ENCODE measurements at regions not wholly inside any gene's neighbourhood (a gene's known extent, or its start where the extent isn't known, plus 50 kb on each side); places are given as distances from the start of the nearest gene placed in this dataset.

DNA sequence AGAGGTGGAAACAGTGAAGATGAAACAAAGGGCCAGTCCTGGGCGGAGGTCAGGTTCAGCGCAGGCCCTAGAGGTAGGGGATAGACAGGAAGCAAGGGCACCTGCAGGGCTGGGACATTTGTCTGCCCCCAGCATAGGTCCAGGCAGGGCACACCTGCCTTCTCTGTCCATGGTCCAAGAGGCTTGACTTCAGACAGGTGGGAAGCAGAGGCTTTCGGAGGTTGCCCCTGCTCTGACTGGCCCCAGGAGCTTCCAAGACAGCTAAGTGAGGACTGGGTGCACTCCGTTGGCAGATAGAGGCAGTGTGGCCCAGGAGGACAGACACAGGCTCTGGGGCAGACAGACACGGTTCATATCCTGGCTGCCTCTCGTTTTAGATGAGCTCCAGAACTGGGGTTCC lies 71.6 kb upstream of the GRB10 start (continued):
- TF ChIP-seq, protein P1, sequence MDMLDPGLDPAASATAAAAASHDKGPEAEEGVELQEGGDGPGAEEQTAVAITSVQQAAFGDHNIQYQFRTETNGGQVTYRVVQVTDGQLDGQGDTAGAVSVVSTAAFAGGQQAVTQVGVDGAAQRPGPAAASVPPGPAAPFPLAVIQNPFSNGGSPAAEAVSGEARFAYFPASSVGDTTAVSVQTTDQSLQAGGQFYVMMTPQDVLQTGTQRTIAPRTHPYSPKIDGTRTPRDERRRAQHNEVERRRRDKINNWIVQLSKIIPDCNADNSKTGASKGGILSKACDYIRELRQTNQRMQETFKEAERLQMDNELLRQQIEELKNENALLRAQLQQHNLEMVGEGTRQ (CRISPR knock-in tag; IDR thresholded peaks at IDR 0.05), result no peak
- TF ChIP-seq ETV6 (CRISPR knock-in tag; IDR thresholded peaks at IDR 0.05) (no peak), SP1 (CRISPR knock-in tag; conservative IDR thresholded peaks at IDR 0.05) (no peak), JUN (CRISPR knock-in tag; IDR thresholded peaks at IDR 0.05) (no peak), GTF2I (CRISPR knock-in tag; conservative IDR thresholded peaks at IDR 0.05) (no peak)
- TF ChIP-seq, protein P2, sequence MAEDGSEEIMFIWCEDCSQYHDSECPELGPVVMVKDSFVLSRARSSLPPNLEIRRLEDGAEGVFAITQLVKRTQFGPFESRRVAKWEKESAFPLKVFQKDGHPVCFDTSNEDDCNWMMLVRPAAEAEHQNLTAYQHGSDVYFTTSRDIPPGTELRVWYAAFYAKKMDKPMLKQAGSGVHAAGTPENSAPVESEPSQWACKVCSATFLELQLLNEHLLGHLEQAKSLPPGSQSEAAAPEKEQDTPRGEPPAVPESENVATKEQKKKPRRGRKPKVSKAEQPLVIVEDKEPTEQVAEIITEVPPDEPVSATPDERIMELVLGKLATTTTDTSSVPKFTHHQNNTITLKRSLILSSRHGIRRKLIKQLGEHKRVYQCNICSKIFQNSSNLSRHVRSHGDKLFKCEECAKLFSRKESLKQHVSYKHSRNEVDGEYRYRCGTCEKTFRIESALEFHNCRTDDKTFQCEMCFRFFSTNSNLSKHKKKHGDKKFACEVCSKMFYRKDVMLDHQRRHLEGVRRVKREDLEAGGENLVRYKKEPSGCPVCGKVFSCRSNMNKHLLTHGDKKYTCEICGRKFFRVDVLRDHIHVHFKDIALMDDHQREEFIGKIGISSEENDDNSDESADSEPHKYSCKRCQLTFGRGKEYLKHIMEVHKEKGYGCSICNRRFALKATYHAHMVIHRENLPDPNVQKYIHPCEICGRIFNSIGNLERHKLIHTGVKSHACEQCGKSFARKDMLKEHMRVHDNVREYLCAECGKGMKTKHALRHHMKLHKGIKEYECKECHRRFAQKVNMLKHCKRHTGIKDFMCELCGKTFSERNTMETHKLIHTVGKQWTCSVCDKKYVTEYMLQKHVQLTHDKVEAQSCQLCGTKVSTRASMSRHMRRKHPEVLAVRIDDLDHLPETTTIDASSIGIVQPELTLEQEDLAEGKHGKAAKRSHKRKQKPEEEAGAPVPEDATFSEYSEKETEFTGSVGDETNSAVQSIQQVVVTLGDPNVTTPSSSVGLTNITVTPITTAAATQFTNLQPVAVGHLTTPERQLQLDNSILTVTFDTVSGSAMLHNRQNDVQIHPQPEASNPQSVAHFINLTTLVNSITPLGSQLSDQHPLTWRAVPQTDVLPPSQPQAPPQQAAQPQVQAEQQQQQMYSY (CRISPR knock-in tag; IDR thresholded peaks at IDR 0.05), result no peak
- TF ChIP-seq, protein P3, sequence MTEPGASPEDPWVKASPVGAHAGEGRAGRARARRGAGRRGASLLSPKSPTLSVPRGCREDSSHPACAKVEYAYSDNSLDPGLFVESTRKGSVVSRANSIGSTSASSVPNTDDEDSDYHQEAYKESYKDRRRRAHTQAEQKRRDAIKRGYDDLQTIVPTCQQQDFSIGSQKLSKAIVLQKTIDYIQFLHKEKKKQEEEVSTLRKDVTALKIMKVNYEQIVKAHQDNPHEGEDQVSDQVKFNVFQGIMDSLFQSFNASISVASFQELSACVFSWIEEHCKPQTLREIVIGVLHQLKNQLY (CRISPR knock-in tag; IDR thresholded peaks at IDR 0.05), result no peak

DNA sequence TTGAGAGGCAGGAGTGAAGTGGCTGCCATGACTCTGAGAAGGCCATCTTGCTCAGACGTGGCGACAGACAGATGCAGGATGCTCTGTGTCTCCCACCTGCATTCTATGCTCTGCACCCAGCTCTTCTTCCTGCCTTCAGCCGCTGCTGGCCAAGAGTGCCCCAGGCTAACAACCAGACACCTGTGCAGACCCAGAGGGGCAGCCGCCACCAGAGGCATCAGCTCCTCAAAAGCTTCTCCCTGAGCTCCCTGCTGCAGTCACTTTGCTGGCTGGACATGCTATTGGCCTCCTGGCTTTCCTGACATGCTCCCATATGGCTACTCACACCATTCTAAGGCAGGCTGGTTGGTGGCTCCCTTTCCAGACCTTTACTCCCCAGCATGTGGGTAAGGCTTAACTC lies 70.6 kb upstream of the GRB10 start:
- Mint-ChIP-seq H3K36me3 (no peaks in the 10 kb centered on the region), H3K4me1 (no peaks in the 10 kb centered on the region), H3K27ac (no peak overlapping the region), H3K27me3 (ENCODE audit: low read depth) (peaks cover 8% of the 10 kb centered on the region), H3K4me3 (no peak overlapping the region), H3K9me3 (peaks cover 4% of the 10 kb centered on the region; the same call in 1 of the 2 replicates)
- DNase-seq (ENCODE audit: low spot score) (no peak), ATAC-seq (no peak)
- CTCF ChIA-PET, result no interaction called here
- TF ChIP-seq, protein P4, sequence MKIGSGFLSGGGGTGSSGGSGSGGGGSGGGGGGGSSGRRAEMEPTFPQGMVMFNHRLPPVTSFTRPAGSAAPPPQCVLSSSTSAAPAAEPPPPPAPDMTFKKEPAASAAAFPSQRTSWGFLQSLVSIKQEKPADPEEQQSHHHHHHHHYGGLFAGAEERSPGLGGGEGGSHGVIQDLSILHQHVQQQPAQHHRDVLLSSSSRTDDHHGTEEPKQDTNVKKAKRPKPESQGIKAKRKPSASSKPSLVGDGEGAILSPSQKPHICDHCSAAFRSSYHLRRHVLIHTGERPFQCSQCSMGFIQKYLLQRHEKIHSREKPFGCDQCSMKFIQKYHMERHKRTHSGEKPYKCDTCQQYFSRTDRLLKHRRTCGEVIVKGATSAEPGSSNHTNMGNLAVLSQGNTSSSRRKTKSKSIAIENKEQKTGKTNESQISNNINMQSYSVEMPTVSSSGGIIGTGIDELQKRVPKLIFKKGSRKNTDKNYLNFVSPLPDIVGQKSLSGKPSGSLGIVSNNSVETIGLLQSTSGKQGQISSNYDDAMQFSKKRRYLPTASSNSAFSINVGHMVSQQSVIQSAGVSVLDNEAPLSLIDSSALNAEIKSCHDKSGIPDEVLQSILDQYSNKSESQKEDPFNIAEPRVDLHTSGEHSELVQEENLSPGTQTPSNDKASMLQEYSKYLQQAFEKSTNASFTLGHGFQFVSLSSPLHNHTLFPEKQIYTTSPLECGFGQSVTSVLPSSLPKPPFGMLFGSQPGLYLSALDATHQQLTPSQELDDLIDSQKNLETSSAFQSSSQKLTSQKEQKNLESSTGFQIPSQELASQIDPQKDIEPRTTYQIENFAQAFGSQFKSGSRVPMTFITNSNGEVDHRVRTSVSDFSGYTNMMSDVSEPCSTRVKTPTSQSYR (CRISPR knock-in tag; IDR thresholded peaks at IDR 0.05), result no peak
- POLR2A ChIA-PET, result no interaction called here

DNA sequence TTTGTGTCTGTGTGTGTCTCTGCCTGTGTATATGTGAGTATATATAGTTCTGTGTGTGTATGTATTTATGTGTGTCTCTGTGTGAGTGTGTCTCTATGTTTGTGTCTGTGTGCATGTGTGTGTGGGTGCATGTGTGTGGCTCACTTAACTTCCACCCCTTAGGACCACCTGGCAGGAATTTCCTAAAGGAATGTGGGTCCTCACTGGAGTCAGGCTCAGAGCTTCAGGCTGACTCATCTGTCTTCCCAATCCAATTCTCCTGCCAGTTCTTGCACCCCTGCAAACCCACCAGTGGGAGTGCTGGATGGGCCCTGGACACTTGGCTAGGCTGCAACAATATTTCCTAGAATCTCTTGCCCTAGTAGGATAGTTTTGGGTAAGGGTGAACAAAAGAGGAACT lies 70.2 kb upstream of the GRB10 start:
- Mint-ChIP-seq H3K27me3 (ENCODE audit: low read depth) (peaks cover 8% of the 10 kb centered on the region), H3K9me3 (peaks cover 4% of the 10 kb centered on the region; the same call in 1 of the 2 replicates), H3K27ac (no peak overlapping the region), H3K4me3 (no peak overlapping the region), H3K36me3 (no peaks in the 10 kb centered on the region), H3K4me1 (no peaks in the 10 kb centered on the region)
- POLR2A ChIA-PET, result no interaction called here
- no peak for DNase-seq (ENCODE audit: low spot score)
- ATAC-seq, result no peak
- CTCF ChIA-PET, result no interaction called here
- TF ChIP-seq, protein P5, sequence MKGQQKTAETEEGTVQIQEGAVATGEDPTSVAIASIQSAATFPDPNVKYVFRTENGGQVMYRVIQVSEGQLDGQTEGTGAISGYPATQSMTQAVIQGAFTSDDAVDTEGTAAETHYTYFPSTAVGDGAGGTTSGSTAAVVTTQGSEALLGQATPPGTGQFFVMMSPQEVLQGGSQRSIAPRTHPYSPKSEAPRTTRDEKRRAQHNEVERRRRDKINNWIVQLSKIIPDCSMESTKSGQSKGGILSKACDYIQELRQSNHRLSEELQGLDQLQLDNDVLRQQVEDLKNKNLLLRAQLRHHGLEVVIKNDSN (CRISPR knock-in tag; IDR thresholded peaks at IDR 0.05), result no peak
- TF ChIP-seq ZNF317 (CRISPR knock-in tag; IDR thresholded peaks at IDR 0.05; ENCODE audit: borderline replicate concordance, low read depth) (no peak), GABPB1 (CRISPR knock-in tag; IDR thresholded peaks at IDR 0.05) (no peak), PRRX2 (CRISPR knock-in tag; IDR thresholded peaks at IDR 0.05) (no peak), ZNF263 (CRISPR knock-in tag; IDR thresholded peaks at IDR 0.05; ENCODE audit: low read depth) (no peak), ETV6 (CRISPR knock-in tag; IDR thresholded peaks at IDR 0.05) (no peak), TP53 (CRISPR knock-in tag; IDR thresholded peaks at IDR 0.05) (no peak), JAZF1 (CRISPR knock-in tag; IDR thresholded peaks at IDR 0.05) (no peak), HMGA2 (CRISPR knock-in tag; IDR thresholded peaks at IDR 0.05) (no peak)
- TF ChIP-seq, protein P6, sequence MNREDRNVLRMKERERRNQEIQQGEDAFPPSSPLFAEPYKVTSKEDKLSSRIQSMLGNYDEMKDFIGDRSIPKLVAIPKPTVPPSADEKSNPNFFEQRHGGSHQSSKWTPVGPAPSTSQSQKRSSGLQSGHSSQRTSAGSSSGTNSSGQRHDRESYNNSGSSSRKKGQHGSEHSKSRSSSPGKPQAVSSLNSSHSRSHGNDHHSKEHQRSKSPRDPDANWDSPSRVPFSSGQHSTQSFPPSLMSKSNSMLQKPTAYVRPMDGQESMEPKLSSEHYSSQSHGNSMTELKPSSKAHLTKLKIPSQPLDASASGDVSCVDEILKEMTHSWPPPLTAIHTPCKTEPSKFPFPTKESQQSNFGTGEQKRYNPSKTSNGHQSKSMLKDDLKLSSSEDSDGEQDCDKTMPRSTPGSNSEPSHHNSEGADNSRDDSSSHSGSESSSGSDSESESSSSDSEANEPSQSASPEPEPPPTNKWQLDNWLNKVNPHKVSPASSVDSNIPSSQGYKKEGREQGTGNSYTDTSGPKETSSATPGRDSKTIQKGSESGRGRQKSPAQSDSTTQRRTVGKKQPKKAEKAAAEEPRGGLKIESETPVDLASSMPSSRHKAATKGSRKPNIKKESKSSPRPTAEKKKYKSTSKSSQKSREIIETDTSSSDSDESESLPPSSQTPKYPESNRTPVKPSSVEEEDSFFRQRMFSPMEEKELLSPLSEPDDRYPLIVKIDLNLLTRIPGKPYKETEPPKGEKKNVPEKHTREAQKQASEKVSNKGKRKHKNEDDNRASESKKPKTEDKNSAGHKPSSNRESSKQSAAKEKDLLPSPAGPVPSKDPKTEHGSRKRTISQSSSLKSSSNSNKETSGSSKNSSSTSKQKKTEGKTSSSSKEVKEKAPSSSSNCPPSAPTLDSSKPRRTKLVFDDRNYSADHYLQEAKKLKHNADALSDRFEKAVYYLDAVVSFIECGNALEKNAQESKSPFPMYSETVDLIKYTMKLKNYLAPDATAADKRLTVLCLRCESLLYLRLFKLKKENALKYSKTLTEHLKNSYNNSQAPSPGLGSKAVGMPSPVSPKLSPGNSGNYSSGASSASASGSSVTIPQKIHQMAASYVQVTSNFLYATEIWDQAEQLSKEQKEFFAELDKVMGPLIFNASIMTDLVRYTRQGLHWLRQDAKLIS (CRISPR knock-in tag; IDR thresholded peaks at IDR 0.05; ENCODE audit: borderline replicate concordance), result no peak
- TF ChIP-seq, protein P7, sequence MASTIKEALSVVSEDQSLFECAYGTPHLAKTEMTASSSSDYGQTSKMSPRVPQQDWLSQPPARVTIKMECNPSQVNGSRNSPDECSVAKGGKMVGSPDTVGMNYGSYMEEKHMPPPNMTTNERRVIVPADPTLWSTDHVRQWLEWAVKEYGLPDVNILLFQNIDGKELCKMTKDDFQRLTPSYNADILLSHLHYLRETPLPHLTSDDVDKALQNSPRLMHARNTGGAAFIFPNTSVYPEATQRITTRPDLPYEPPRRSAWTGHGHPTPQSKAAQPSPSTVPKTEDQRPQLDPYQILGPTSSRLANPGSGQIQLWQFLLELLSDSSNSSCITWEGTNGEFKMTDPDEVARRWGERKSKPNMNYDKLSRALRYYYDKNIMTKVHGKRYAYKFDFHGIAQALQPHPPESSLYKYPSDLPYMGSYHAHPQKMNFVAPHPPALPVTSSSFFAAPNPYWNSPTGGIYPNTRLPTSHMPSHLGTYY (CRISPR knock-in tag; IDR thresholded peaks at IDR 0.05), result no peak
- TF ChIP-seq, protein P8, sequence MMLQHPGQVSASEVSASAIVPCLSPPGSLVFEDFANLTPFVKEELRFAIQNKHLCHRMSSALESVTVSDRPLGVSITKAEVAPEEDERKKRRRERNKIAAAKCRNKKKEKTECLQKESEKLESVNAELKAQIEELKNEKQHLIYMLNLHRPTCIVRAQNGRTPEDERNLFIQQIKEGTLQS (CRISPR knock-in tag; conservative IDR thresholded peaks at IDR 0.05), result no peak

All from WTC11 (cell line).